ENCODE measurements at regions not wholly inside any gene's neighbourhood (a gene's known extent, or its start where the extent isn't known, plus 50 kb on each side); places are given as distances from the start of the nearest gene placed in this dataset.

GRCh38 chr2:128438091-128438490, 119.4 kb upstream of the HS6ST1 start:
- no peaks in the 10 kb centered on the region for H3K27me3 ChIP-seq (replicated peaks; ENCODE audit: control insufficient read depth, insufficient read depth, low read length, poor library complexity, severe bottlenecking)
- H3K4me3 ChIP-seq (ENCODE audit: insufficient read depth, low read depth, low read length, poor library complexity, severe bottlenecking), result no peak overlapping the region
- H3K4me1 ChIP-seq (ENCODE audit: control insufficient read depth, insufficient read depth, low read length, poor library complexity, severe bottlenecking), result no peaks in the 10 kb centered on the region

GRCh38 chr2:128438586-128438985, 119.9 kb upstream of the HS6ST1 start:
- no peaks in the 10 kb centered on the region for H3K27me3 ChIP-seq (replicated peaks; ENCODE audit: control insufficient read depth, insufficient read depth, low read length, poor library complexity, severe bottlenecking)
- no peak overlapping the region for H3K27ac ChIP-seq (ENCODE audit: insufficient read depth, low read length, poor library complexity, severe bottlenecking)
- H3K4me1 ChIP-seq (ENCODE audit: control insufficient read depth, insufficient read depth, low read length, poor library complexity, severe bottlenecking), result no peaks in the 10 kb centered on the region
- no peaks in the 10 kb centered on the region for H3K36me3 ChIP-seq (ENCODE audit: control insufficient read depth, insufficient read depth, low read length)
- no peak for DNase-seq
- H3K4me3 ChIP-seq (ENCODE audit: insufficient read depth, low read depth, low read length, poor library complexity, severe bottlenecking), result no peak overlapping the region
- H3K9me3 ChIP-seq (ENCODE audit: control insufficient read depth, low read length), result no peaks in the 10 kb centered on the region

More at GRCh38 chr2:128438091-128438490, 119.4 kb upstream of the HS6ST1 start:
- H3K9me3 ChIP-seq (ENCODE audit: control insufficient read depth, low read length), result no peaks in the 10 kb centered on the region
- H3K36me3 ChIP-seq (ENCODE audit: control insufficient read depth, insufficient read depth, low read length), result no peaks in the 10 kb centered on the region
- no peak for DNase-seq
- no peak overlapping the region for H3K27ac ChIP-seq (ENCODE audit: insufficient read depth, low read length, poor library complexity, severe bottlenecking)

DNA sequence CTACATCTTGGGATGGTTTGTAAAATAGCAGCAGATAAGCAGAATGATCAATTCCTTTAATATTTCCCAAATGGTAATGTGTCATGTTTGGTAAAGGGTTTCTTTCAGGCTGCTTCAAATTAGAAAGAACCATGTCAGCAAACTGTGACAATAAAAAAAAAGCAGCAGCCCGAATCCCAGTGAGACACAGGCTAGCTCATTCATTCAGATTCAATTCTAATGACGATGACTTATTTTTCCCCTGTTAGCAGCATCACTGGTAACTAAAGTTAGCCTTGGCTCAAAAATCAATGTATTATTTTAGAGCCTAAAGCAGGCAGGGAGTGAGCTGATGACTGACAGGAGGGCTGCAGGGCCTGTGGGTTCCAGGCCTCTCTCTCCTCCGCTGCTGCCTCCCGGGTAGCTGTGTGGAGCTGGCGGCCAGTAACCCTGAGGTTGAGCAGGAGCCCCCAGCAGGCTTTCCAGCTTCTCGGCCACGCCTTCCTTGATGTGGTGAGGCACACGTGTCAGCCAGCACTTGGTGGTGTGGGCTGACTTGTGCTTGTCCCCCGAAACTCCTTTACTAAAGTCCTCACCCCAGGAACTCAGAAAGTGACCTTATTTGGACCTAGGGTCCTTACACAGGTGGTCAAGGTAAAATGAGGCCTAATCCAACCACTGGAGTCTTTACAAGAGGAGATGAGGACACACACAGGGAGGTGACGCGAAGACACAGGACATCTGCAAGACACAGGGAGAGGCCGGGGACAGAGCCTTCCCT, 120.5 kb upstream of the HS6ST1 start:
- DNase-seq, result no peak
- H3K9me3 ChIP-seq (ENCODE audit: control insufficient read depth, low read length), result no peaks in the 10 kb centered on the region
- no peaks in the 10 kb centered on the region for H3K4me1 ChIP-seq (ENCODE audit: control insufficient read depth, insufficient read depth, low read length, poor library complexity, severe bottlenecking)
- no peaks in the 10 kb centered on the region for H3K27me3 ChIP-seq (replicated peaks; ENCODE audit: control insufficient read depth, insufficient read depth, low read length, poor library complexity, severe bottlenecking)
- H3K4me3 ChIP-seq (ENCODE audit: insufficient read depth, low read depth, low read length, poor library complexity, severe bottlenecking), result no peak overlapping the region
- H3K36me3 ChIP-seq (ENCODE audit: control insufficient read depth, insufficient read depth, low read length), result no peaks in the 10 kb centered on the region
- H3K27ac ChIP-seq (ENCODE audit: insufficient read depth, low read length, poor library complexity, severe bottlenecking), result no peak overlapping the region

- no peak for DNase-seq
- H3K36me3 ChIP-seq (ENCODE audit: control insufficient read depth, insufficient read depth, low read length), result no peaks in the 10 kb centered on the region
- H3K4me1 ChIP-seq (ENCODE audit: control insufficient read depth, insufficient read depth, low read length, poor library complexity, severe bottlenecking), result no peaks in the 10 kb centered on the region
- H3K27ac ChIP-seq (ENCODE audit: insufficient read depth, low read length, poor library complexity, severe bottlenecking), result no peak overlapping the region
- H3K4me3 ChIP-seq (ENCODE audit: insufficient read depth, low read depth, low read length, poor library complexity, severe bottlenecking), result no peak overlapping the region
- no peaks in the 10 kb centered on the region for H3K9me3 ChIP-seq (ENCODE audit: control insufficient read depth, low read length)
- no peaks in the 10 kb centered on the region for H3K27me3 ChIP-seq (replicated peaks; ENCODE audit: control insufficient read depth, insufficient read depth, low read length, poor library complexity, severe bottlenecking)
Measured at GRCh38 chr2:128439791-128440665, 121.4 kb upstream of the HS6ST1 start.

GRCh38 chr2:128440666-128441340, 122.1 kb upstream of the HS6ST1 start:
- H3K36me3 ChIP-seq (ENCODE audit: control insufficient read depth, insufficient read depth, low read length), result no peaks in the 10 kb centered on the region
- H3K9me3 ChIP-seq (ENCODE audit: control insufficient read depth, low read length), result no peaks in the 10 kb centered on the region
- no peak for DNase-seq
- H3K4me1 ChIP-seq (ENCODE audit: control insufficient read depth, insufficient read depth, low read length, poor library complexity, severe bottlenecking), result no peaks in the 10 kb centered on the region
- no peak overlapping the region for H3K27ac ChIP-seq (ENCODE audit: insufficient read depth, low read length, poor library complexity, severe bottlenecking)
- no peaks in the 10 kb centered on the region for H3K27me3 ChIP-seq (replicated peaks; ENCODE audit: control insufficient read depth, insufficient read depth, low read length, poor library complexity, severe bottlenecking)
- no peak overlapping the region for H3K4me3 ChIP-seq (ENCODE audit: insufficient read depth, low read depth, low read length, poor library complexity, severe bottlenecking)

GRCh38 chr2:128441341-128442052, 122.8 kb upstream of the HS6ST1 start:
- Histone ChIP-seq H3K27ac (ENCODE audit: insufficient read depth, low read length, poor library complexity, severe bottlenecking) (no peak overlapping the region), H3K27me3 (replicated peaks; ENCODE audit: control insufficient read depth, insufficient read depth, low read length, poor library complexity, severe bottlenecking) (no peaks in the 10 kb centered on the region), H3K4me3 (ENCODE audit: insufficient read depth, low read depth, low read length, poor library complexity, severe bottlenecking) (no peak overlapping the region), H3K36me3 (ENCODE audit: control insufficient read depth, insufficient read depth, low read length) (no peaks in the 10 kb centered on the region), H3K4me1 (ENCODE audit: control insufficient read depth, insufficient read depth, low read length, poor library complexity, severe bottlenecking) (no peaks in the 10 kb centered on the region), H3K9me3 (ENCODE audit: control insufficient read depth, low read length) (no peaks in the 10 kb centered on the region)
- no peak for DNase-seq

DNA sequence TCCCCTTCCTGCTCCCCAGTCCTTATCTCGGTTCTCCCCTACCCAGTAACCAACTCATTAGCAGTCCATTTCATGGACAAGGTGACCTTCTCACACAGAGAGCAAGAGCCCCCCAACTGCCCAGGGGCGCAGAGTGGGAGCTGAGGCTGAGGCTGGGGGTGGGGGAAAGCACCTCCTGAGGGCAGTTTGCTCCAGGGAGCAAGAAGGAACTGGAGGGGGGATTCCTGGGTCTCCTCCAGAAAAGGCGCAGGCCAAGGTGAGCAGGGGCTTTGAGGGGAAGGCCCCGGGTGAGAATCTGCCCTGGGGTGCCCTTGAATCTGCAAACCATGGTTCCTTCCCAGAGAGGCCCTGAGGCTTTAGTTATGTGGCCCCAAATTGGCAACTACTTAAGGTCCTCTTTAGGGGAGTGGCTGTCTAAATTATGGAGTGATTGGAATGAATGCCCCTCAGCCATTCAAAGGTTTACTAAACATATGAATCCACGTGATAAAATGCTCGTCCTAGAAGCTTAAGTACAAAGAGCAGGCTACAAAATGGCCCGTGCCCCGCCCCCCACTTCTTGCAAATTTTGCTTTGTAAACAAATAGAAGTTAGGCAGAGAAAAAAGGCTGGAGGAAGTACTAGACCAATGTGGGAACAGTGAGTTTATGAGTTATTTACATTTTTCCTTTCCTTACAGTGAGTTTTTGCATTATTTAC, 123.5 kb upstream of the HS6ST1 start:
- no peaks in the 10 kb centered on the region for H3K9me3 ChIP-seq (ENCODE audit: control insufficient read depth, low read length)
- no peaks in the 10 kb centered on the region for H3K4me1 ChIP-seq (ENCODE audit: control insufficient read depth, insufficient read depth, low read length, poor library complexity, severe bottlenecking)
- no peak for DNase-seq
- no peaks in the 10 kb centered on the region for H3K36me3 ChIP-seq (ENCODE audit: control insufficient read depth, insufficient read depth, low read length)
- H3K27me3 ChIP-seq (replicated peaks; ENCODE audit: control insufficient read depth, insufficient read depth, low read length, poor library complexity, severe bottlenecking), result no peaks in the 10 kb centered on the region
- no peak overlapping the region for H3K4me3 ChIP-seq (ENCODE audit: insufficient read depth, low read depth, low read length, poor library complexity, severe bottlenecking)
- no peak overlapping the region for H3K27ac ChIP-seq (ENCODE audit: insufficient read depth, low read length, poor library complexity, severe bottlenecking)

DNA sequence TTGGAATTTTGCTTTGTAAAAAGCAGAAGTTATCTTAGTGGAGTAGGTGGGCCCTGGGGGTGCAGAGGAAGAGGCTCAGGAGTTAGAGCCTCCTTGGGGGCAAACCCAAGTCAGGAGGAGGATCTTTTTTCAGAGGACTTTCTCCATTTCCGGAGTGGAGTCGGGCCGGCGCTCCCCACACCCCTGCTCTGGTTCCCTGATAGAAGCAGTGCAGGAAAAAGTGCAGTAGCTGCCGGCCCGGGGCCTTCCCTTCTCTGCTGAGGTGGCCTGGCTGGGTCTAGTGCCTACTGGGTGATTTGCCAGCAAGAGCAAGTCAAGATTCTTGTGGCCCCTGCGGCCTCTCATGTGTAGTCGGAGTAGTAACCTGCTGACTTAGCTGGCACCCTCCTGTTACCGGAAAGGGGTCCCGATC, 124.2 kb upstream of the HS6ST1 start:
- no peak for DNase-seq
- H3K4me1 ChIP-seq (ENCODE audit: control insufficient read depth, insufficient read depth, low read length, poor library complexity, severe bottlenecking), result no peaks in the 10 kb centered on the region
- H3K27ac ChIP-seq (ENCODE audit: insufficient read depth, low read length, poor library complexity, severe bottlenecking), result no peak overlapping the region
- no peaks in the 10 kb centered on the region for H3K27me3 ChIP-seq (replicated peaks; ENCODE audit: control insufficient read depth, insufficient read depth, low read length, poor library complexity, severe bottlenecking)
- no peaks in the 10 kb centered on the region for H3K9me3 ChIP-seq (ENCODE audit: control insufficient read depth, low read length)
- no peaks in the 10 kb centered on the region for H3K36me3 ChIP-seq (ENCODE audit: control insufficient read depth, insufficient read depth, low read length)
- no peak overlapping the region for H3K4me3 ChIP-seq (ENCODE audit: insufficient read depth, low read depth, low read length, poor library complexity, severe bottlenecking)

GRCh38 chr2:128444121-128444771, 125.6 kb upstream of the HS6ST1 start:
- no peak overlapping the region for H3K4me3 ChIP-seq (ENCODE audit: insufficient read depth, low read depth, low read length, poor library complexity, severe bottlenecking)
- no peak overlapping the region for H3K27ac ChIP-seq (ENCODE audit: insufficient read depth, low read length, poor library complexity, severe bottlenecking)
- no peaks in the 10 kb centered on the region for H3K27me3 ChIP-seq (replicated peaks; ENCODE audit: control insufficient read depth, insufficient read depth, low read length, poor library complexity, severe bottlenecking)
- no peaks in the 10 kb centered on the region for H3K4me1 ChIP-seq (ENCODE audit: control insufficient read depth, insufficient read depth, low read length, poor library complexity, severe bottlenecking)
- no peak for DNase-seq
- no peaks in the 10 kb centered on the region for H3K36me3 ChIP-seq (ENCODE audit: control insufficient read depth, insufficient read depth, low read length)
- no peaks in the 10 kb centered on the region for H3K9me3 ChIP-seq (ENCODE audit: control insufficient read depth, low read length)
